GM21390 (cell line): ENCODE measurements at regions not wholly inside any gene's neighbourhood (a gene's known extent, or its start where the extent isn't known, plus 50 kb on each side); places are given as distances from the start of the nearest gene placed in this dataset.
"Not testable (repeated sequence)": the region's sequence is repeated elsewhere in the genome, so short reads cannot be mapped to it uniquely, and the experiment has no call there.

Experiments
- ATAC-seq: cut with Tn5 transposase; IDR thresholded peaks from one replicate; pipeline ENCODE4 v1.9.1; 2021; ENCODE audit not compliant: unreplicated experiment

- ATAC-seq: not testable (repeated sequence)
Observed at GRCh38 chr14:106153362-106153955, 627.1 kb downstream of the TMEM121 start.

- no peak for ATAC-seq
Observed at GRCh38 chr14:106163316-106163715, 636.9 kb downstream of the TMEM121 start.

- not testable (repeated sequence) for ATAC-seq
Observed at GRCh38 chr14:106163812-106164211, 637.4 kb downstream of the TMEM121 start.

GRCh38 chr14:106166232-106166631 lies 639.8 kb downstream of the TMEM121 start:
- no peak for ATAC-seq

GRCh38 chr14:106166650-106167204 lies 640.3 kb downstream of the TMEM121 start:
- no peak for ATAC-seq

- not testable (repeated sequence) for ATAC-seq
Observed at GRCh38 chr14:106170163-106170658, 643.8 kb downstream of the TMEM121 start.

GRCh38 chr14:106174206-106174605 lies 647.8 kb downstream of the TMEM121 start:
- no peak for ATAC-seq

GRCh38 chr14:106177266-106178246 lies 651.2 kb downstream of the TMEM121 start:
- not testable (repeated sequence) for ATAC-seq

- ATAC-seq: no peak
Observed at GRCh38 chr14:106179761-106180160, 653.4 kb downstream of the TMEM121 start.

- not testable (repeated sequence) for ATAC-seq
Observed at GRCh38 chr14:106184771-106185170, 658.4 kb downstream of the TMEM121 start.

GRCh38 chr14:106185174-106185836 lies 658.9 kb downstream of the TMEM121 start:
- not testable (repeated sequence) for ATAC-seq

GRCh38 chr14:106185837-106186233 lies 659.5 kb downstream of the TMEM121 start:
- ATAC-seq: no peak

- no peak for ATAC-seq
Observed at GRCh38 chr14:106187216-106187615, 660.8 kb downstream of the TMEM121 start.

- ATAC-seq: not testable (repeated sequence)
Observed at GRCh38 chr14:106192701-106193100, 666.3 kb downstream of the TMEM121 start.

- ATAC-seq: not testable (repeated sequence)
Observed at GRCh38 chr14:106196459-106196858, 670.1 kb downstream of the TMEM121 start.

GRCh38 chr14:106197264-106197663 lies 670.9 kb downstream of the TMEM121 start:
- not testable (repeated sequence) for ATAC-seq

- no peak for ATAC-seq
Observed at GRCh38 chr14:106199097-106199496, 672.7 kb downstream of the TMEM121 start.

GRCh38 chr14:106200541-106201315 lies 674.3 kb downstream of the TMEM121 start:
- ATAC-seq: no peak

- ATAC-seq: no peak
Observed at GRCh38 chr14:106201376-106201775, 675.0 kb downstream of the TMEM121 start.

- ATAC-seq: no peak
Observed at GRCh38 chr14:106203438-106203837, 677.1 kb downstream of the TMEM121 start.
